CD4-positive, alpha-beta T cell treated with Interleukin-12 subunit alpha and Interleukin-12 subunit beta, for 1 hour (primary cell): ENCODE measurements at regions not wholly inside any gene's neighbourhood (a gene's known extent, or its start where the extent isn't known, plus 50 kb on each side); places are given as distances from the start of the nearest gene placed in this dataset.
"Not testable (repeated sequence)": the region's sequence is repeated elsewhere in the genome, so short reads cannot be mapped to it uniquely, and the experiment has no call there.

ENCODE experiments used
- DNase-seq: peaks from one replicate; pipeline ENCODE4 v3.0.0-alpha.2; 2020

DNA sequence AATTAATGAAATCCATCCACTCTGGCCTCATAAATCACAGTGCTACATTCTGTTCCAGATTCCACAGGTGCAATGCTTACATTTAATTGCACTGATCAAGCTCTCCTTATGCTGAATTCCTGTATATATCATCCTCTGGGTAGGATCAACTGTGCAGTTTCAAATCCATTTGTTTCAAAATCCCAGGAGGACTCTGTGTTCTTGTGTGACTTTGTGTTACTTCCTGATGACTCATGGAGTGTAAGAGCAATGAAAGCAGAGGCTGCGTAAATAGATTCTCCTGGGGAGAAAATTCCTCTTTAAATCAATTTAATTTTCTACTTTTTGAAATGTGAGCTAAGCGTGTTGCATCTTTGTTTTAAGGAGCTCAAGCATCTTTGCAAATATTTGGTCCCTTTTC is 752.7 kb downstream of the METTL15 start:
- no peak for DNase-seq

DNA sequence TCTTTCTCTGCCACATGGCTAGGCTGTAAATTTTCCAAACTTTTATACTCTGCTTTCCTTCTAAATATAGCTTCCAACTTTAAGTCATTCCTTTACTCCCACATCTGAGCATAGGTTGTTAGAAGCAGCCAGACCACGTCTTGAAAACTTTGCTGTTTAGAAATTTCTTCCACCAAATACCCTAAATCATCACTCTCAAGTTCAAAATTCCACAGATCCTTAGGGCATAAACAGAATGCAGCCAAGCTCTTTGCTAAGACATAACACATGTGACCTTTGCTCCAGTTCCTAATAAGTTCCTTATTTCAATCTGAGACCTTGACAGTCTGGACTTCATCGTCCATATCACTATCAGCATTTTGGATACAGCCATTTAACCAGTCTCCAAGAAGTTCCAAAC is 749.9 kb downstream of the METTL15 start:
- no peak for DNase-seq

DNA sequence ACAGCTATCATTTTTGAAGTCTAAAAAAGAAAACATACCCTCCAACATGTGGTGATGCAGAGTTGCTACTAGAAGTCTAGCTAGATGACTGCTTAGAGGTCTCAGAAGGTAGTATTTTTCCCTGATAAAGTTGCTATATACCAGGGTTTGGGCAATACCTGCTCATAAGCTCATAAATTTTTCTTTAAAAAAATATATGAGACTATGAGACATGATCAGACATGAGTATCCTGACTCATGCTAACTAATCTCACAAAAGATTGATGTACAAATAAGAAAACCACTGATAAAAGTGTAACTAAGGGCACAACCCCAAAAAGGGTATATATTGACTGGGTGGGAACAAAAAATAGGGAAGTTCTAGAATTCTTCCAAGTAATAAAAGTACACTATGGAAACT is 740.9 kb downstream of the METTL15 start:
- no peak for DNase-seq

DNA sequence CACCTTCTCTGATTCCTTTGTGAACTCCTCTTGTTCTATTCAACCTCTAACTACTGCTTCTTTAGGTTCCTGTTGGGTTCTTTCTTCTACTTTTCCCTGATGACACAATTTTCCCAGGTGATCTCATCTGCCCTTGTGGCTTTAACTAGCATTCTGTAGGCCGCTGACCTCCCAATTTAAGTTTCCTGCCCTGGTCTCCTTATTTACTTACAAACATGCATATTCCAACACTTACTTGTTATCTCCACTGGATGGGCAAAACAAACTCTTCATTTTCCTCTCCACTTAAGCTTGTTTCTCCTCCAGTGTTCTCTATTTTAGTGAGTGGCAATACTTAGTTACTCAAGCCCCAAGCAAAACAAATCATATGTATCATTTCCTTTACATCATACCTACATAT is 734.5 kb downstream of the METTL15 start:
- no peak for DNase-seq

DNA sequence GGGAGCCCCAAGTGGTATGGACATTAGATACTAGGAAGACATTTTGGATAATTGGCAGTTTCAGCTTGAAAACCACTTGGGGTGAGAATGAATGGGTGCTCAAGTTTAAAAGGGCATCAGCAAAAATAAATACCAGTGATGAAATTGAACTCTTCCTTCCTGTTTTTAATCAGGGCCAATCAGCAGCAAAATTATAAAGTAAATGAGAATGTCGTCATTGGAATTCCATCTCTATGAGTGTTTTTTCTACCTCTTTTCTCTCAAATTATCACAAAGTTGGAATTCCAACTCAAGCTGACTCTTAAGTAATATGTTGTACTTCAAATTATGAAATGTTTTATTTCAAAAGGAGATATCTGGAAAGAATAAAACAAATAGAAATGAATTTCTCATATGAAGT is 730.6 kb downstream of the METTL15 start:
- no peak for DNase-seq

DNA sequence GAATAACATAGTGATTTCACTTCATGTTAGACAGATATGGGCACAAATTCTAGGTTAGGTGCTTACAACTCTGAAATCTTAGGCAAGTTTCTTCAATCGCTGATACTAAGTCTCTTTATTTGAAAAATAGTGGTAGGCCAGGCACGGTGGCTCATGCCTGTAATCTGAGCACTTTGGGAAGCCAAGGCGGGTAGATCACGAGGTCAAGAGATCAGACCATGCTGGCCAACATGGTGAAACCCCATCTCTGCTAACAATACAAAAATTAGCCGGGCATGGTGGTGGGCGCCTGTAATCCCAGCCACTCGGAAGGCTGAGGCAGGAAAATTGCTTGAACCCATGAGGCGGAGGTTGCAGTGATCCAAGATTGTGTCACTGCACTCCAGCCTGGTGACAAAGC is 729.4 kb downstream of the METTL15 start:
- DNase-seq, result no peak

DNA sequence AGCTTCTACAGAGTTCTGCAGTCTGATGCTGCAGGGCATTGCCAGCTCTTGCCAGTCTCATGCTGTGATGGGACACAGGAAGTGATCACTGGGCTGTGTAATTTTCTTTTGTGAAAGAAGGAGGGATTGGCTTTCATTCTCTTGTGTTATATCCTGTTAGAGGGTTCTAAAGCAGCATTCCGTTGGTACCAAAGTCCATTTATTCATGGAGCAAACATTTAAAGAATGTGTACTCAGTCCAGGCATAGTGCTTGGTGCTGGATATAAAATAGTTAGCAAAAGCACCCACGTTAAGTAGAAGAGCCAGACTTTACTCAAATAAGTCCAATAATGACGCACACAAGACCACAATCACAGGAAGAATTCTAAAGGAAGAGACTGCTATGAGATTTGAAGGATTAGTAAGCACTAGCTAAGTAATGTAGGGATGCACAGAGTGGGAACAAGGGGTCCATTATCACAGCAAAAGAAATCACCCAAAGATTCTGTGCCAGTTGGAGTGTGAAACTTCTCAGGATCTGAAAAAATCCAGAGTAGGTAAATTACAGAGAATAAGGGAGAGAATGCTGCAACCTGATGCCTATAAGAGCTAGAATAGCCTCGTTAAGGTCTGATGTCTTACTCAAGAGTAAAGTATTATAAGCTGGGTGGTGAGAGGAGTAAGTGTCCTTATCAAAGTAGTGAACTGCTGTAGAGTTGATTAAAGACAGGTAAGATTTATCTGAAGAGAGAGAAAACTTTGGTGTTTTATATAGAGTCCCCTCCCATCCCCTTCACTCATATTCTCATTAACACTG is 728.3 kb downstream of the METTL15 start:
- DNase-seq, result no peak

DNA sequence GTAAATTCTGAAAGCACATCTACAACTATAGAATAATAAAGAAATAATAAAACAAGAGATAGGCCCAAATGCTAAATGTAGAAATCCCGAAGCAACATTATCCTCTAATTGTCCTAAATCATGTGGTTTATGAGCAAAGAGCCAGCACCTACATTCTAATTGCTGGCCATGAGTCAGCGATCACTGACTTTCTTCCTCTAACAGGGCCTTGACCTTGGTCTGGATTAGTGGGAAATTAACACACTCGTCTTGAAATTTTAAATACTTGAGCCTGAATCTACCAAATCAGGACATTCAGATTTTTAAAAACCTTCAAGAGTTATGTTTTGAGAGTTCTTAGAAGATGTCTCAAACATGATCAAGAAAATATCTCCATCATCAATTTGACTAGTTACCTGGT is 727.6 kb downstream of the METTL15 start:
- DNase-seq, result no peak

DNA sequence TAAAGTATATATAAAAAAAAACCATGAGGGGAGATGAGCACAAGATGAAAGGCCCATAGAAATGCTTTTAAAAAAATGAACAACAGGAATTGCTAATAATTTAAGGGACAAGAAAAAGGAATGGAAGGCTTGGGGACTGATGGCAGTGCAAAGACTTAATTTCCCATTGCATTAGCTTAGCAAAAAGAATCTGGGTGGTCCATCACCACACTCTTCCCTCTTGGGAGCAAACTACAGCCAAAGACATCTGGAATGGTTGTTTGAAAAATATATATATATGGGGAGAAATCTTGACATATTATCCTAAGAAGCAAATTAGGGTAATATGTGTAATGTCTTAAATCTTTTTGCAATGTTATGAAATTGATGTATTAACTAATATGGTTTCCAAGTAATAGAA is 727.1 kb downstream of the METTL15 start:
- no peak for DNase-seq

DNA sequence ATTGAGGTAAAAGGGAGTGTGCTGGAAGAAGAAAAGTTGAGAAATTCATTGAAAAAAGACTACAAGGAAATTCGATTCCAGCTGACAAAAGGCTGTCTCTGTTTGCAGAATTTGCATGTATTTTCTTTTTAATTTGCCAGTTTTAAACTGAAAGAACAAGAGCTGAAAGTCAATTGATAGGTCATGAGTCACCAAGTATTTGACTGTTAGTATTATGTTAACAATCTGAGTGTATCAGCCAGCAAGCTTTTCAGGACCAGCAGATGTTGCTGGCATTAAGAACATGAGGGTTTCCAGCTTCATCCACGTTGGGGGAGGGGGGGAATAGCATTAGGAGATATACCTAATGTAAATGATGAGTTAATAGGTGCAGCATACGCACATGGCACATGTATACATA is 726.7 kb downstream of the METTL15 start:
- no peak for DNase-seq

DNA sequence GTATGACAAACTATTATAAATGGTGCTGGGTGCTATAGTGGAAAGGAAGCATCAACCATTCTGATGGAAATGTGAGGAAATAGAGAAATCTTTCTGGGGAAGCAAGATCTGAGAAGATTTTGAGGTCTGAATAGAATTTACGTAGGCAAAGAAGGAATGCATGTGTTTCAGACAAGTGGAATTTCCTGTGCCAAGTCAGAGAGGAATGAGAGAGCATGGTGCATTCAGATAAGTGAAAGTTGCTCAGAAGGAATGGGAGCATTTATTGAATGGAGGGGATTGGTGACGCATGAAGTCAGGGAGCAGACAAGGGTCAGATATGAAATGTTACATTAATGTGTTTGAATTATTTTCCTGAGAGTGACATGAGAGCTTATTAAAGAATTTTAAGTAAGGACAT is 725.5 kb downstream of the METTL15 start:
- no peak for DNase-seq

DNA sequence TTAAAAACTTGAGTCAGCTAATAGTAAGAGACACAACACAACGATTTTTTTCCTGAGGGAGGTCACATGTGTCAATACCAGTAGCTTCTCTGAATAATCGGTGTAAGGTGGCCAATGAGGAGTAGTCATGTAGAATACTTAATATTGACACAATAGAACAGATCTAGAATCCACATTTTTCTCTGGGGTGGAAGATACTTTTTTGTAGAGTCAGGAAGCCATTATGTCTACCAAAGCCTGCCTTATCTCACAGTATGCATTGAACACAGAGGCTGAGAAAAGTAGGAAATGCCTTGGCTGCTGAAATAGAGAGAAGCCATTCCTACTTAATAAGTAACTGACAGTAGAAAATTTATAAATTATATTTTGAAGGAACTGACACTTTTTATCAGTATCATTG is 725.0 kb downstream of the METTL15 start:
- no peak for DNase-seq

DNA sequence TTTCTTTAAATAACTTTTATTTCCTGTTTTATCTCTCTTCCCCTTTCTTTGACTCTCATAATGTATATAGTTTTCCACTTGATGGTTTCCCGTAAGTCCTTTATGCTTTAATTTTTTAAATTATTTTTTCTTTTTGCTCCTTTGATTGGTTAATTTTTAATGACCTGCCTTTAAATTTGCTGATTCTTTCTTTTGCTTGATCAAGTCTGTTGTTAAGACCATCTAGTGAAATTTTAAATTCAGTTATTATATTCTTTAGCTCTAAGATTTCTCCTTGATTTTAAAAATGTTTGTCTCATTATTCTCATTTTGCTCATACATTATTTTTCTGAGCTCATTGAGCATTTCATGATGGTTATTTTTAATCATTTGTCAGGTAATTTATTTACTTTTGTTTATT is 718.6 kb downstream of the METTL15 start:
- DNase-seq, result no peak

DNA sequence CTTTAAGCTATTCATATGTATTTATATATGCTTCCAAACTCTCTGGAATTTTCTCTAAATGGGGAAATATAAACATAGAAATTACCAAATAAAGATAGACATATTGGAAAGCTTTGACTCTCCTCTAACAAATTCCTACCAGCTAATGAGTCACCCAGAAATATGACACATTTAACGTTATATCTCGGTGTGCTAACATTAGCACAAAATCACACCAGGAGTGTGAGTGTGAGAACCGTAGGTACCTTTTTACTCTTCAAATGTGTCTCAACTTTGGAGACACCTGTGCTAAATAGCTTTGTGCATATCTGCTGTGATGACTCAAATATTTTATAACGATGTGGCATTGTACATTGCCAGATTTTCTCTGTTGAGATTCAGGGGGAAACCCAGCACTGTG is 714.4 kb downstream of the METTL15 start:
- no peak for DNase-seq

DNA sequence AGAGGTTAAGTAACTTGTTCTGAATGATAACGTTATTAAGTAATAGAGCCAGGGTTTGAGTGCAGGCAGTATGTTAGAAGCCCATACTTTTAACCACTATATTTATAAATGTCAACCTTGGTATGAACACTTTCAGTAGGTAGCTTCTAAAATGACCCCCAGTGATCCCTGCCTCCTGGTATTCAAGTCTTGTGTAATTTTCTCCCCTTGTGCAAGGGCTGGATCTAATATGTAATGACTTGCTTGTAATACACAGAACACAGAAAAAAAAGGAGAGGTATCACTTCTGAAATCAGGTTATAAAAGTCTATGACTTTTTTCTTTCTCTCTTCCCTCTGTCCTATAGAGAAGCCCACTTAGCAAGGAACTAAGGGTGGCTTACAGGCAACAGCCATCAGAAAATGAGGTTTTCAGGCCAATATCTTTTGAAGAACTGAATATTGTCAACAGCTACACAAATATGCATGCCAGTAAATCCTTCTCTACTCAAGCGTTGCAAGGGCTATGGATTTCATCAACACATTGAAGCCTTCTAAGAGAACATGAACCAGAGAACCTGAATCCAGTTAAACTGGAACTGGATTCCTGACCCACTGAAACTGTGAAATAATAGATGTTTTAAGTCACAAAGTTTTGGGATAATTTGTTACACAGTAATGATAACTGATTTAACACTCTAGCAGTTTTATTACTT is 712.3 kb downstream of the METTL15 start:
- no peak for DNase-seq

DNA sequence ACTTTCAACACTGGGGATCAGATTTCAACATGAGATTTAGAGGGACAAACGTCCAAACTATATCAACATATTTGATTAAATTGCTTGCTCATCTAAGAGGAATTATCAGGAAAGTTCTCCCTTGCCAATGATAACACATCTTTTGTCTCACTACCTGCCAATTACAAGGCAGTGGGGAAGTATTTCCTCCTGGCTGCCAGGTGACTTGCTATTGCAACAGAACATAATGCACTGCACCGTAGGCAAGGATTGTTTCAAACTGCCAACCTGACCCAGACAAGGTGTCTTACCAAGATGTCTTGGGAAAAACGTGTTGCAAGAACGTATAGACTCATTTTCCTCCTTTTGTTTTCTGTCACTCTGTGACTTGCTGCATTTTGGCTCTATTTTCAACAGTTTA is 711.6 kb downstream of the METTL15 start:
- no peak for DNase-seq

DNA sequence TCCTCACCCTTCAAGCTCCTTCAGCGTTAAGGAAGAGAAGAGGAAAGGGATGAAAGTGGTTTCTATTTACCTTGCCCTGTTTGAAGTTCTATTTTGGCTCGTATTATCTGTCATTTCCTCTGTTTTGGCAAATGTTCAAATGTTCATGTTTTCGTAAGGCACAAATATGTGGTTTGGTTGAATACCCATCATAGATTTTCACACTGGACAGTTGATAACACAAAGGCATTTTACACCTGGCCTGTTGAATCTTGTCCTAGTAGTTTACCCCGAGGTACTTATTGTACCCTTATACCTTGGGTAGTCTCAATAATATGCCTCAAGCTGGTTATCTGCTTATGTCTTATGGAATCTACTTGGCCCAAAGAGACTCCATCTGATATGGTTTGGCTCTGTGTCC is 706.9 kb downstream of the METTL15 start:
- DNase-seq, result no peak

DNA sequence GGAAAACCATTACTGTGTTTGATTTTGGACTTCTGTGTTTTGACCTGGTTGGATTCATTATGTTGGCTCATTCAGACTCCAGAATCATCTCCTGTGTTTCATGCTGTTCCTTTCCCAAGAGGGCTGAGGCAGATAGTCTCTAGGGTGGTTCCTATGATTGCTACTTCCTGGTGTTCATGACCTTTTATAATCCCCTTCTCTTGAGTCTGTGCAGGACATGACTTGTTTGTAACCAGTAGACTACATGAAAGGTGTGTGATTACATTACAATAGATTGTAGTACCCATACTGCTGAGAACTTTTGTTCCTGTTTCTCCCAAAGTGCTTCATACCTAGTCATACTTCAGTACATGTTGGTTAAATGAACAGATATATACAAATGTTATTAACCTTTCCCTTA is 700.6 kb downstream of the METTL15 start:
- DNase-seq, result no peak

DNA sequence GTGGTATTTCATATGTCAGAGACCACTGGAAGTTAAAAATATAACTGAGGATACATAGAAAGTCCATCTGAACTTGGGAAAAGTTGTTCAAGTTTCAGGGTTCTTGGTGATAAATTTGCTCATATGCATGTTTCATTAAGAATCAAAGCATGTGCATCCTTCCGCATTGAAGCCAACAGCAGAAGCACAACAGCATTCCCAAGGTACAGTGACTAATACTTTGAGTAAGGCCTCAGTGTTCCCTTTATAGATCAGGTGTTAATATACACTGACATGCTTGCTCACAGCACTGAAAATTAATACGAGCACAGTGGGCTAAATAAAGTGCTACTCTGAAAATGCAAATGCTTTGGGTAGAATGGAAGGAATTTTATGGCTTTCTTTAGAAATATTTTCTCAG is 691.1 kb downstream of the METTL15 start:
- DNase-seq, result no peak

DNA sequence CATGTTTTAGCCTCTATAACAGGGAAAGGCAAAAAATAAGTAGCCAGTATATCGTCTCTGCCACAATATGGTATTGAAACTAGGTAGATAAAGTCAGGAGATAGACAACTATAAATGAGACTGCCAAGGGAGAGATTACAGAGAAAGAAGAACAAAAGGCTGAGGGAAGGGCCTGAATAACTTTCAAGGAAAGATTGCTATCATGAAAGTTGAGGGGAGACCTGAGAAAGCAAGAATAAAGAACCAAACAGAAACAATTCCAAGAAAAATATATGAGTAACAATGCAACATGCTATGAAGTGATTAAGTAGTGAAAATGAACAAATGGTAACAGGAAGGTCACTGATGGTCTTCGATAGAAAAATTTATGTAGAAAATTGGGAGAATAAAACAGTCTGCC is 690.1 kb downstream of the METTL15 start:
- no peak for DNase-seq

DNA sequence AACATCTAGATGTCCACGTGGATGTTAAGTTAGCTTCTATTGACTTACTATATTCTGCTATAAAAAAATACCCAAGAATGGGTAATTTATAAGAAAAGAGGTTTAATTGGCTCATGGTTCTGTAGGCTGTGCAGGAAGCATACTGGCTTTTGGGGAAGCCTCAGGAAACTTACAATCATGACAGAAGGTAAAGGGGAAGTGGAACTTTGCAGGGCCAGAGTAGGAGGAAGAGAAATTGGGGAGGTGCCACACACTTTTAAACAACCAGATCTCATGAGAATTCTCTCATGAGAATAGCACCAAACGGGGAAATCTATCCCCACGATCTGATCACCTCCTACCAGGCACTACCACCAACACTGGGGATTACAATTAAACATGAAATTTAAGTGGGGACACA is 689.3 kb downstream of the METTL15 start:
- DNase-seq, result no peak

DNA sequence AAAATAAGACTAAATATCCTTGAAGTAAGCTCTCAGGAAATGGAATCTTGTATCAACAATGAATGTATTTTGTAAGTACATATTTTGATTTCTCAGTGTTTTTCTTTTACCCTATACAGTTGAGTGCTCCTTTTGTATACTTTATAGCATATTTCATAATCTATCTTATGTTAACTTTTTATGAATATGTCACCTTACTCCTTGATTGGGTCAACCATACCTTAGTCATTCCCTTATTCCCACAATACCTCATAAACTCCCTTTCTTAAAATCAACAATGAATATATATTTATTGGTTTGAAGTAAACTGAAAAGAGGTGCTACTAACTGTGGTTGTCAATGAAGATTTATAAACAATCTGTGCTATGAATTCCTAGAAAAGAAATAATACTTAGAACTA is 686.2 kb downstream of the METTL15 start:
- DNase-seq, result no peak

DNA sequence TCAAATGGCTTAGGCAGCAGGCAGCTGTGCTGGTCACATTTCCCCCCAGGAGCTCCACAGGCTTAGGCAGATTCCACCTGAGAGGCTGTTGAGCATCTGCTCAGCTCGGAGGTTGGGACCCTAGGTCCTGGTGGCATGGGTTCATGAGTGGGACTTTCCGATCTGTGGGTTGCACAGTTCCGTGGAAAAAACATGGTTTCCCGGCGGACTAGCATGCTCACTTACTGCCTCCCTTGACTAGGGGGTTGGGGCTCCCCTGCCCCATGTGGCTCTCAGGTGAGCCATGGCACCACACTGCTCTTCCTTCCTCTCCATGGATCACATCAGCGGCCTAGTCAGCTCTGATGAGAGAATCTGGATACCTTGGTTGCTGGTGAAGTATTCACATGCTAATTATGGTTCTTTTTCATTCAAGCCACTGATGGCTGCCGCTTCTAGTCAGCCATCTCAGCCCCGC is 685.1 kb downstream of the METTL15 start:
- DNase-seq, result no peak

DNA sequence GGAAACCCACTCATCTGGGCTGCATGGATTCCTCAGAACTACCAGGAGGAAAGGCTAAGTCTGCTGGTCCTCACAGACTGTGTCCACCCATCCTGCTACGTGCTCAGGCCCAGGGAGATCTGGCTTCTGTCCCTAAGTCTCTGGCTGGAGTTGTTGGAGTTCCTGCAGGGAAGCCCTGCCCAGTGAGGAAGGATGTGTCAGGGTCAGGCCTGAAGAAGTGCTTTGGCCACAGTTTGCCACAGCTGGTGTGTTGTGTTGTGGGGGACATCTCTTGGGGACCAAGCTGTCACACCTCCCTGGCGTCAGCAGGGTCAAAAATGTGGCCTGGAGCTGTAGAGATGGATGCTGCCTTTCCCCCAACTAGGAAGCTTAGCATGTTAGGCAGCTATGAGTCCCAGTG is 684.7 kb downstream of the METTL15 start:
- no peak for DNase-seq

DNA sequence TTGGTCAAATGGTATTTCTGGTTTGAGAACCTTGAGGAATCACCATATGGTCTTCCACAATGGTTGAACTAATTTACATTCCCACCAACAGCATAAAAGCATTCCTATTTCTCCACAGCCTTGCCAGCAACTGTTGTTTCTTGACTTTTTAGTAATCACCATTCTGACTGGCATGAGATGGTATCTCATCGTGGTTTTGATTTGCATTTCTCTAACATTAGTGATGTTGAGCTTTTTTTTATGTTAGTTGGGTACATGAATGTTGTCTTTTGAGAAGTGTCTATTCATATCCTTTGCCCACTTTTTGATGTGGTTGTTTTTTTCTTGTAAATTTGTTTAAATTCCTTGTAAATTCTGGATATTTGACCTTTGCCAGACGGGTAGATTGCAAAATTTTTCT is 679.7 kb downstream of the METTL15 start:
- DNase-seq, result not testable (repeated sequence)
